ENCODE measurements at regions not wholly inside any gene's neighbourhood (a gene's known extent, or its start where the extent isn't known, plus 50 kb on each side); places are given as distances from the start of the nearest gene placed in this dataset.
"Not testable (repeated sequence)": the region's sequence is repeated elsewhere in the genome, so short reads cannot be mapped to it uniquely, and the experiment has no call there.

DNA sequence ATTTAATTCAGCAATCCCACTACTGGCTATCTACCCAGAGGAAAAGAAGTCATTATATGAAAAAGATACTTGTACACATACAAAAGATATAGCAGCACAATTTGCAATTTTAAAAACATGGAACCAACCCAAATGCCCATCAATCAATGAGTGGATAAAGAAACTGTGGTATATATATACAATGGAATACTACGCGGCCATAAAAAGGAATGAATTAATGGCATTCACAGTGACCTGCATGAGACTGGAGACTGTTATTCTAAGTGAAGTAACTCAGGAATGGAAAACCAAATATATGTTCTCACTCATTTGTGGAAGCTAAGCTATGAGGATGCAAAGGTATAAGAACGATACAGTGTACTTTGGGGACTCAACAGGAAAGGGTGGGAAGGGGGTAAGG is 102.8 kb upstream of the KCNMA1 start:
- H3K9me3 ChIP-seq (ENCODE audit: control insufficient read depth, low read depth, low read length); H4K20me1 ChIP-seq (ENCODE audit: control insufficient read depth, extremely low read depth, insufficient read depth, low read length); H2AFZ ChIP-seq (ENCODE audit: control insufficient read depth, low read length); H3K27ac ChIP-seq (ENCODE audit: control insufficient read depth, insufficient read depth, low read length); H3K79me2 ChIP-seq (ENCODE audit: control insufficient read depth, insufficient read depth, low read length); H3K9me1 ChIP-seq (ENCODE audit: control insufficient read depth, extremely low read depth, insufficient read depth, low read length); DNase-seq (ENCODE audit: low read depth, low spot score); H3K9ac ChIP-seq (ENCODE audit: control insufficient read depth, extremely low read depth, insufficient read depth, low read length); H3K27me3 ChIP-seq (ENCODE audit: control insufficient read depth, extremely low read depth, insufficient read depth, low read length); H3K36me3 ChIP-seq (ENCODE audit: control insufficient read depth in 2 of 2, extremely low read depth in 1 of 2, insufficient read depth in 2 of 2, low read length in 2 of 2); dilution Hi-C loops (cut with MboI; ENCODE audit: extremely low pct_ligation_motif_present, low sequenced_read_pairs); H3K4me3 ChIP-seq (ENCODE audit: control insufficient read depth in 2 of 3, extremely low read depth in 1 of 3, insufficient read depth in 2 of 3, low read depth in 1 of 3, low read length in 3 of 3); H3K4me2 ChIP-seq (ENCODE audit: control insufficient read depth, extremely low read depth, insufficient read depth, low read depth, low read length); FAIRE-seq: not testable (repeated sequence)
- H3K4me1 ChIP-seq (ENCODE audit: control insufficient read depth, extremely low read depth, insufficient read depth, low read length): peaks cover 28% of the 10 kb centered on the region

DNA sequence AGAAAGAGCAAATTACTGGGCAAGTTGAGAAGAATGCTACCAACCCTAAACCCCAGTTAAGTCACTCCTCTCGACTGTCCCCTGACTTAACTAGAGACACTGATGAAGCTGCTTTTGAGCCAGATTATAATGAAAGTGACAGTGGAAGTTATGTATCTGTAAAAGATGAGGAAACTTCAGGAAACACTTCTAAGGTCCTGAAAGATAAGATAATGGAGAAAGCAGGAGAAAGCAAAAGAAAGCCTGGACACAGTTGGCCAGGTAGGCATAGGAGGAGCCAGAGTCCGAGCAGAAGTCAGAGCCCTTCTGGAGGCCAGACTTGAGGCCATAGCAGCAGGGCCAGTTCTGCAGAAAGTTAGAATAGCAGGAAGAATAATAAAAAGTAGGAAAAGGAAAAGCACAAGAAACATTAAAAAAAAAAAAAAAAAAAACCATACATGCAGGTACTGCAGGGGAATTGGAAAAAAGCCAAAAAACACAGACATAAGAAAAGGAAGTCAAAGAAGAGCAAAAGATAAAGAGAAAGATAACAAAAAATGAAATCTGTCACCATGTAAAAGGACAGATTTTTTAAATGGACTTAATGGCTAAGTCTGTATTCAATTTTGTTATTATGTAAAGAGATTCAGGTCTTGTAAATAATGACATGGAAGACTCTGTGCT is 101.0 kb upstream of the KCNMA1 start:
- DNase-seq (ENCODE audit: low read depth, low spot score) (no peak), FAIRE-seq (no peak)
- Histone ChIP-seq H2AFZ (ENCODE audit: control insufficient read depth, low read length) (peak overlapping the region; percentile 42), H3K9me1 (ENCODE audit: control insufficient read depth, extremely low read depth, insufficient read depth, low read length) (no peaks in the 10 kb centered on the region), H3K9me3 (ENCODE audit: control insufficient read depth, low read depth, low read length) (peaks cover 7% of the 10 kb centered on the region), H3K27ac (ENCODE audit: control insufficient read depth, insufficient read depth, low read length) (peak overlapping the region; percentile 86), H4K20me1 (ENCODE audit: control insufficient read depth, extremely low read depth, insufficient read depth, low read length) (no peaks in the 10 kb centered on the region), H3K27me3 (ENCODE audit: control insufficient read depth, extremely low read depth, insufficient read depth, low read length) (no peaks in the 10 kb centered on the region), H3K36me3 (ENCODE audit: control insufficient read depth in 2 of 2, extremely low read depth in 1 of 2, insufficient read depth in 2 of 2, low read length in 2 of 2) (no peaks in the 10 kb centered on the region), H3K4me2 (ENCODE audit: control insufficient read depth, extremely low read depth, insufficient read depth, low read depth, low read length) (peak overlapping the region; percentile 23), H3K4me1 (ENCODE audit: control insufficient read depth, extremely low read depth, insufficient read depth, low read length) (peaks cover 22% of the 10 kb centered on the region), H3K9ac (ENCODE audit: control insufficient read depth, extremely low read depth, insufficient read depth, low read length) (peak overlapping the region; percentile 13), H3K4me3 (ENCODE audit: control insufficient read depth in 2 of 3, extremely low read depth in 1 of 3, insufficient read depth in 2 of 3, low read depth in 1 of 3, low read length in 3 of 3) (no peak overlapping the region), H3K79me2 (ENCODE audit: control insufficient read depth, insufficient read depth, low read length) (no peaks in the 10 kb centered on the region)
- dilution Hi-C loops (cut with MboI; ENCODE audit: extremely low pct_ligation_motif_present, low sequenced_read_pairs): no loop called here
- TF ChIP-seq, protein P1, sequence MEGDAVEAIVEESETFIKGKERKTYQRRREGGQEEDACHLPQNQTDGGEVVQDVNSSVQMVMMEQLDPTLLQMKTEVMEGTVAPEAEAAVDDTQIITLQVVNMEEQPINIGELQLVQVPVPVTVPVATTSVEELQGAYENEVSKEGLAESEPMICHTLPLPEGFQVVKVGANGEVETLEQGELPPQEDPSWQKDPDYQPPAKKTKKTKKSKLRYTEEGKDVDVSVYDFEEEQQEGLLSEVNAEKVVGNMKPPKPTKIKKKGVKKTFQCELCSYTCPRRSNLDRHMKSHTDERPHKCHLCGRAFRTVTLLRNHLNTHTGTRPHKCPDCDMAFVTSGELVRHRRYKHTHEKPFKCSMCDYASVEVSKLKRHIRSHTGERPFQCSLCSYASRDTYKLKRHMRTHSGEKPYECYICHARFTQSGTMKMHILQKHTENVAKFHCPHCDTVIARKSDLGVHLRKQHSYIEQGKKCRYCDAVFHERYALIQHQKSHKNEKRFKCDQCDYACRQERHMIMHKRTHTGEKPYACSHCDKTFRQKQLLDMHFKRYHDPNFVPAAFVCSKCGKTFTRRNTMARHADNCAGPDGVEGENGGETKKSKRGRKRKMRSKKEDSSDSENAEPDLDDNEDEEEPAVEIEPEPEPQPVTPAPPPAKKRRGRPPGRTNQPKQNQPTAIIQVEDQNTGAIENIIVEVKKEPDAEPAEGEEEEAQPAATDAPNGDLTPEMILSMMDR (optimal IDR thresholded peaks at IDR 0.05 in 1 of 3, IDR thresholded peaks at IDR 0.05 in 1 of 3, conservative IDR thresholded peaks at IDR 0.05 in 1 of 3; ENCODE audit: extremely low read depth in 1 of 3, insufficient read depth in 2 of 3, low read length in 3 of 3): no peak
- TF ChIP-seq EZH2 (IDR thresholded peaks at IDR 0.05; ENCODE audit: low read length): no peak

DNA sequence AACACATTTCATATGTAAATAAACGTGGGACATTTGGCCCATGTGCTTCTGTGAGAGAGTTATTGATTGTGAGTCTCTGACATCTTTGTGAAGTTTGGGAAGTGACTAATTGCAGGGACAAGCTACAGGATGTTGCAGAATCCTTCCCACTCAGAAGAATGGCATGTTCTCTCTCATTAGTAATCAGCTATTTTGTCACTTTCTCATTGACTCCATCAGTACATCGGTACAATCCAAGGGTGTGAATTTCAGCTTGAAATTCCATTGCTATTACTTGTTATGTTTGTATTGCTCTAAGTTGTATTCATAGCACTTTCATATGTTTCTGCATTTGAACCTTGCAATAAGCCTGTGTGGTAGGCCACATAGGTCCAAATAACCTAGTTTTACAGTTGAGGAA is 100.0 kb upstream of the KCNMA1 start:
- dilution Hi-C loops (cut with MboI; ENCODE audit: extremely low pct_ligation_motif_present, low sequenced_read_pairs): no loop called here
- Histone ChIP-seq H3K79me2 (ENCODE audit: control insufficient read depth, insufficient read depth, low read length) (no peaks in the 10 kb centered on the region), H3K9me3 (ENCODE audit: control insufficient read depth, low read depth, low read length) (peaks cover 7% of the 10 kb centered on the region), H3K4me2 (ENCODE audit: control insufficient read depth, extremely low read depth, insufficient read depth, low read depth, low read length) (no peak overlapping the region), H4K20me1 (ENCODE audit: control insufficient read depth, extremely low read depth, insufficient read depth, low read length) (no peaks in the 10 kb centered on the region), H3K4me3 (ENCODE audit: control insufficient read depth in 2 of 3, extremely low read depth in 1 of 3, insufficient read depth in 2 of 3, low read depth in 1 of 3, low read length in 3 of 3) (no peak overlapping the region), H3K9me1 (ENCODE audit: control insufficient read depth, extremely low read depth, insufficient read depth, low read length) (no peaks in the 10 kb centered on the region), H3K4me1 (ENCODE audit: control insufficient read depth, extremely low read depth, insufficient read depth, low read length) (peaks cover 22% of the 10 kb centered on the region), H3K36me3 (ENCODE audit: control insufficient read depth in 2 of 2, extremely low read depth in 1 of 2, insufficient read depth in 2 of 2, low read length in 2 of 2) (no peaks in the 10 kb centered on the region), H2AFZ (ENCODE audit: control insufficient read depth, low read length) (no peak overlapping the region), H3K27me3 (ENCODE audit: control insufficient read depth, extremely low read depth, insufficient read depth, low read length) (no peaks in the 10 kb centered on the region), H3K9ac (ENCODE audit: control insufficient read depth, extremely low read depth, insufficient read depth, low read length) (no peak overlapping the region), H3K27ac (ENCODE audit: control insufficient read depth, insufficient read depth, low read length) (peak overlapping the region; percentile 86)
- TF ChIP-seq EZH2 (IDR thresholded peaks at IDR 0.05; ENCODE audit: low read length): no peak
- TF ChIP-seq, protein P1 (optimal IDR thresholded peaks at IDR 0.05 in 1 of 3, IDR thresholded peaks at IDR 0.05 in 1 of 3, conservative IDR thresholded peaks at IDR 0.05 in 1 of 3; ENCODE audit: extremely low read depth in 1 of 3, insufficient read depth in 2 of 3, low read length in 3 of 3): no peak
- DNase-seq (ENCODE audit: low read depth, low spot score): peak; percentile 91
- FAIRE-seq: peak; percentile 91

DNA sequence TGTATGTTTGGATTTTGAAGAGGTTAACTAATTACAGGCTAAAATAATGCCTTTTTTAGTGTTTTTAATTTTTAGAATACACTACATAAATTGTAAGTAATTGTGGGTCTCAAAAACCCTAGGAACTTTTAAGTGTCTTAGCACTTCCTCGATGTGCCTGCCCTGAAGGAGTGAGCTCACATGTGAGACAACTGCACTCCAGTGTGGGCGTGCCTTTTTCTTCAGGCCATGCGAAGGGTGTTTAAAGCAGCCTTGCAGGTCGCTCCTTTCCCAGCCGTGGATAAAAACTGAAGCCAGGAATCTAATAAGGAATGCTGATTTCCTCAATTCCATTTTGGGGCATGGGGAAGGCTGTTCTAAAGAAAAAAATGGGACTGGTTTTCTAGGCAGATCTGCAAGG is 97.5 kb upstream of the KCNMA1 start:
- FAIRE-seq; H3K36me3 ChIP-seq (ENCODE audit: control insufficient read depth in 2 of 2, extremely low read depth in 1 of 2, insufficient read depth in 2 of 2, low read length in 2 of 2); H3K27me3 ChIP-seq (ENCODE audit: control insufficient read depth, extremely low read depth, insufficient read depth, low read length); H3K79me2 ChIP-seq (ENCODE audit: control insufficient read depth, insufficient read depth, low read length); H3K9me3 ChIP-seq (ENCODE audit: control insufficient read depth, low read depth, low read length); H3K4me3 ChIP-seq (ENCODE audit: control insufficient read depth in 2 of 3, extremely low read depth in 1 of 3, insufficient read depth in 2 of 3, low read depth in 1 of 3, low read length in 3 of 3); H3K4me2 ChIP-seq (ENCODE audit: control insufficient read depth, extremely low read depth, insufficient read depth, low read depth, low read length); H3K9me1 ChIP-seq (ENCODE audit: control insufficient read depth, extremely low read depth, insufficient read depth, low read length); H3K9ac ChIP-seq (ENCODE audit: control insufficient read depth, extremely low read depth, insufficient read depth, low read length); DNase-seq (ENCODE audit: low read depth, low spot score); H4K20me1 ChIP-seq (ENCODE audit: control insufficient read depth, extremely low read depth, insufficient read depth, low read length); dilution Hi-C loops (cut with MboI; ENCODE audit: extremely low pct_ligation_motif_present, low sequenced_read_pairs); H3K27ac ChIP-seq (ENCODE audit: control insufficient read depth, insufficient read depth, low read length); H2AFZ ChIP-seq (ENCODE audit: control insufficient read depth, low read length): not testable (repeated sequence)
- H3K4me1 ChIP-seq (ENCODE audit: control insufficient read depth, extremely low read depth, insufficient read depth, low read length): peaks cover 22% of the 10 kb centered on the region
